ENCODE measurements at regions not wholly inside any gene's neighbourhood (a gene's known extent, or its start where the extent isn't known, plus 50 kb on each side); places are given as distances from the start of the nearest gene placed in this dataset.

- no peak overlapping the region for H3K27ac ChIP-seq (ENCODE audit: low read depth, low read length)
Measured at GRCh38 chr6:170030821-170031471, 259.9 kb downstream of the DLL1 start.

DNA sequence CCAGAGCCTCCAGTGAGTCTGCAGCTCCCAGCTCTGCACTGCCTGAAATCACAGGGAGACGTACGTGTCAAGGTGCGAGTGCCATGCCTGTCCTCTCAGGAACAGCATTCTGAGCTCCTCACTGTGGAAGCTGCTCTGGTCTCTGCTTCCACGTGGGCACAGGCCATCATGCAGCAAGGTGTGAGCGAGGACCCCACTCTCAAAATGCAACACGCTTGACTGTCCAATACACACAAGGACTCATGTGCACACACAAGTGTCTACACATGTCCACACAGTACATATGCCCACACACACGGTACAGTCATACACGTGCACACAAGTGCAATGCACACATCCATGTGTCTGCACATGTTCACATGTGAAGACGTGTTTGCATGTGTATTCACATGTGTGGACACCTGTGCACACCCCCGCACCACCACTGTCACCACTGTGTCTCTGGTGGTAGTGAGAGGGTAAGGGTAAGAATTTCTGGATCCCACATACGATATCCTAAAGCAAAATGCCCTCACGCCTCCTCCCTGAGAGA, 260.5 kb downstream of the DLL1 start:
- Histone ChIP-seq H3K4me3 (ENCODE audit: low read length) (no peak overlapping the region), H3K4me2 (ENCODE audit: low read length) (no peak overlapping the region), H3K27me3 (ENCODE audit: control insufficient read depth, low read length) (no peaks in the 10 kb centered on the region), H3K36me3 (ENCODE audit: control insufficient read depth, low read length) (no peaks in the 10 kb centered on the region), H3K79me2 (ENCODE audit: control insufficient read depth, low read length) (no peaks in the 10 kb centered on the region), H3K9me3 (ENCODE audit: control insufficient read depth, insufficient read depth, low read length) (peaks cover 7% of the 10 kb centered on the region; the same call in 1 of the 2 replicates), H3F3A (ENCODE audit: control insufficient read depth, insufficient read depth) (no peaks in the 10 kb centered on the region), H4K20me1 (ENCODE audit: control insufficient read depth, insufficient read depth, low read depth, low read length) (no peaks in the 10 kb centered on the region), H3K9me2 (replicated peaks; ENCODE audit: control insufficient read depth, low read length) (no peaks in the 10 kb centered on the region), H3K4me1 (ENCODE audit: control insufficient read depth, low read length) (no peaks in the 10 kb centered on the region), H3K27ac (ENCODE audit: low read depth, low read length) (no peak overlapping the region)
- TF ChIP-seq, protein P1, sequence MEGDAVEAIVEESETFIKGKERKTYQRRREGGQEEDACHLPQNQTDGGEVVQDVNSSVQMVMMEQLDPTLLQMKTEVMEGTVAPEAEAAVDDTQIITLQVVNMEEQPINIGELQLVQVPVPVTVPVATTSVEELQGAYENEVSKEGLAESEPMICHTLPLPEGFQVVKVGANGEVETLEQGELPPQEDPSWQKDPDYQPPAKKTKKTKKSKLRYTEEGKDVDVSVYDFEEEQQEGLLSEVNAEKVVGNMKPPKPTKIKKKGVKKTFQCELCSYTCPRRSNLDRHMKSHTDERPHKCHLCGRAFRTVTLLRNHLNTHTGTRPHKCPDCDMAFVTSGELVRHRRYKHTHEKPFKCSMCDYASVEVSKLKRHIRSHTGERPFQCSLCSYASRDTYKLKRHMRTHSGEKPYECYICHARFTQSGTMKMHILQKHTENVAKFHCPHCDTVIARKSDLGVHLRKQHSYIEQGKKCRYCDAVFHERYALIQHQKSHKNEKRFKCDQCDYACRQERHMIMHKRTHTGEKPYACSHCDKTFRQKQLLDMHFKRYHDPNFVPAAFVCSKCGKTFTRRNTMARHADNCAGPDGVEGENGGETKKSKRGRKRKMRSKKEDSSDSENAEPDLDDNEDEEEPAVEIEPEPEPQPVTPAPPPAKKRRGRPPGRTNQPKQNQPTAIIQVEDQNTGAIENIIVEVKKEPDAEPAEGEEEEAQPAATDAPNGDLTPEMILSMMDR (IDR thresholded peaks at IDR 0.05; ENCODE audit: low read depth, low read length, poor library complexity, severe bottlenecking): no peak
- TF ChIP-seq EZH2phosphoT487 (IDR thresholded peaks at IDR 0.05; ENCODE audit: borderline replicate concordance, low read length): no peak

More at GRCh38 chr6:170030821-170031471, 259.9 kb downstream of the DLL1 start:
- Histone ChIP-seq H4K20me1 (ENCODE audit: control insufficient read depth, insufficient read depth, low read depth, low read length) (no peaks in the 10 kb centered on the region), H3K4me1 (ENCODE audit: control insufficient read depth, low read length) (no peaks in the 10 kb centered on the region), H3K27me3 (ENCODE audit: control insufficient read depth, low read length) (no peaks in the 10 kb centered on the region), H3F3A (ENCODE audit: control insufficient read depth, insufficient read depth) (no peaks in the 10 kb centered on the region), H3K36me3 (ENCODE audit: control insufficient read depth, low read length) (no peaks in the 10 kb centered on the region), H3K9me2 (replicated peaks; ENCODE audit: control insufficient read depth, low read length) (no peaks in the 10 kb centered on the region), H3K4me2 (ENCODE audit: low read length) (no peak overlapping the region), H3K9me3 (ENCODE audit: control insufficient read depth, insufficient read depth, low read length) (peaks cover 7% of the 10 kb centered on the region; the same call in 1 of the 2 replicates), H3K4me3 (ENCODE audit: low read length) (no peak overlapping the region), H3K79me2 (ENCODE audit: control insufficient read depth, low read length) (no peaks in the 10 kb centered on the region)
- no peak for TF ChIP-seq EZH2phosphoT487 (IDR thresholded peaks at IDR 0.05; ENCODE audit: borderline replicate concordance, low read length)
- TF ChIP-seq, protein P1 (IDR thresholded peaks at IDR 0.05; ENCODE audit: low read depth, low read length, poor library complexity, severe bottlenecking): no peak

DNA sequence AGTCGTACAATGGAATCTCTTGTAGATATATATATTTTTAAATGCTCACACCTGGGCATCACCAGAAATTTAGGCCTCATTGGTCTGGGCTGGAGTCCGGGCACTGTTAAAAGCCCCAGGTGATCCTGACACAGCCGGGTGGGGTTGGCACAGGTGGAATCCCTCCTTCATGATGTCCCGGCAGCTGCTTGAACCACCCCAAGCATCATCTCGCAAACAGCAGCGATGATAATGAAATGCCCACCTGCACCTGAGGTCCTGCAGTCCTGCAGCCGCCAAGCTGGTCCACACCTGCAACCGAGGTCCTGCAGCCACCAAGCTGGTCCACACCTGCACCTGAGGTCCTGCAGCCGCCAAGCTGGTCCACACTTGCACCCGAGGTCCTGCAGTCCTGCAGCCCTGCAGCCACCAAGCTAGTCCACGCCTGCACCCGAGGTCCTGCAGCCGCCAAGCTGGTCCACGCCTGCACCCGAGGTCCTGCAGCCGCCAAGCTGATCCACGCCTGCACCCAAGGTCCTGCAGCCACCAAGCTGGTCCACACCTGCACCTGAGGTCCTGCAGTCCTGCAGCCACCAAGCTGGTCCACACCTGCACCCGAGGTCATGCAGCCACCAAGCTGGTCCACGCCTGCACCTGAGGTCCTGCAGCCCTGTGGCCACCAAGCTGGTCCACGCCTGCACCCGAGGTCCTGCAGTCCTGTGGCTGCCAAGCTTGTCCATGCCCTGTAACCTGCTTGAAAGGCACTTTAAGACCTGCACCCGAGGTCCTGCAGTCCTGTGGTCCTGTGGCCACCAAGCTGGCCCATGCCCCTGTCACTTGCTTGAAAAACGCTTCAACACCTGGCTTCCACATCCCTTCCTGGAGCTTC, 261.2 kb downstream of the DLL1 start:
- H3K27me3 ChIP-seq (ENCODE audit: control insufficient read depth, low read length): no peaks in the 10 kb centered on the region
- no peaks in the 10 kb centered on the region for H3K36me3 ChIP-seq (ENCODE audit: control insufficient read depth, low read length)
- H3K9me2 ChIP-seq (replicated peaks; ENCODE audit: control insufficient read depth, low read length): no peaks in the 10 kb centered on the region
- peaks cover 7% of the 10 kb centered on the region; the same call in 1 of the 2 replicates for H3K9me3 ChIP-seq (ENCODE audit: control insufficient read depth, insufficient read depth, low read length)
- no peak for TF ChIP-seq EZH2phosphoT487 (IDR thresholded peaks at IDR 0.05; ENCODE audit: borderline replicate concordance, low read length)
- TF ChIP-seq, protein P1 (IDR thresholded peaks at IDR 0.05; ENCODE audit: low read depth, low read length, poor library complexity, severe bottlenecking): no peak
- H3F3A ChIP-seq (ENCODE audit: control insufficient read depth, insufficient read depth): no peaks in the 10 kb centered on the region
- H3K4me2 ChIP-seq (ENCODE audit: low read length): no peak overlapping the region
- H4K20me1 ChIP-seq (ENCODE audit: control insufficient read depth, insufficient read depth, low read depth, low read length): no peaks in the 10 kb centered on the region
- no peak overlapping the region for H3K27ac ChIP-seq (ENCODE audit: low read depth, low read length)
- H3K79me2 ChIP-seq (ENCODE audit: control insufficient read depth, low read length): no peaks in the 10 kb centered on the region
- no peaks in the 10 kb centered on the region for H3K4me1 ChIP-seq (ENCODE audit: control insufficient read depth, low read length)
- H3K4me3 ChIP-seq (ENCODE audit: low read length): no peak overlapping the region
